Smooth muscle cell (in vitro differentiated cells): ENCODE measurements at regions not wholly inside any gene's neighbourhood (a gene's known extent, or its start where the extent isn't known, plus 50 kb on each side); places are given as distances from the start of the nearest gene placed in this dataset.
A peak's percentile ranks its signal among the peaks of the same experiment; 100 is the strongest.

Experiments
- DNase-seq: peaks from one replicate; lab custom pipeline; 2025; ENCODE audit not compliant: unreplicated experiment; lab: John Stamatoyannopoulos, UW
- H2AFZ ChIP-seq: fragments of 200-600 bp; sonication (generic); 2 replicates; pipeline ENCODE4 v1.6.0; 2016; ENCODE audit warnings: antibody characterized with exemption, low read depth, mild to moderate bottlenecking
- H3F3A ChIP-seq: fragments of 200-600 bp; sonication (generic); 2 replicates; pipeline ENCODE4 v1.6.0; 2017; ENCODE audit warnings: antibody characterized with exemption, low read depth
- H3K27ac ChIP-seq: fragments of 200-600 bp; sonication (generic); 2 replicates; pipeline ENCODE4 v1.5.1; 2016; ENCODE audit warnings: low read depth, mild to moderate bottlenecking
- H3K27me3 ChIP-seq: fragments of 200-600 bp; sonication (generic); 2 replicates; pipeline ENCODE4 v1.6.1; 2016; ENCODE audit warnings: low read depth, mild to moderate bottlenecking
- H3K36me3 ChIP-seq: fragments of 200-600 bp; sonication (generic); 2 replicates; pipeline ENCODE4 v1.5.1; 2016; ENCODE audit warnings: low read depth
- H3K4me1 ChIP-seq: fragments of 200-600 bp; sonication (generic); 2 replicates; pipeline ENCODE4 v1.5.1; 2016; ENCODE audit warnings: low read depth
- H3K4me2 ChIP-seq: fragments of 200-600 bp; sonication (generic); 2 replicates; pipeline ENCODE4 v1.6.0; 2016; ENCODE audit warnings: mild to moderate bottlenecking
- H3K4me3 ChIP-seq: fragments of 200-600 bp; sonication (generic); 2 replicates; pipeline ENCODE4 v1.5.1; 2016; ENCODE audit warnings: mild to moderate bottlenecking
- H3K79me2 ChIP-seq: fragments of 200-600 bp; sonication (generic); 2 replicates; pipeline ENCODE4 v1.6.0; 2016; ENCODE audit warnings: low read depth, mild to moderate bottlenecking
- H3K9ac ChIP-seq: fragments of 200-600 bp; sonication (generic); 2 replicates; pipeline ENCODE4 v1.6.0; 2016; ENCODE audit warnings: low read depth
- H3K9me3 ChIP-seq: fragments of 200-600 bp; sonication (generic); replicated peaks from 2 replicates; pipeline ENCODE4 v1.5.1; 2016; ENCODE audit warnings: low read depth
- H4K20me1 ChIP-seq: fragments of 200-600 bp; sonication (generic); 2 replicates; pipeline ENCODE4 v1.6.0; 2016; ENCODE audit warnings: low read depth
- CTCF ChIP-seq: fragments of 200-600 bp; sonication (generic); IDR thresholded peaks from 2 replicates; pipeline ENCODE4 v1.5.1; 2017; ENCODE audit warnings: borderline replicate concordance, mild to moderate bottlenecking, antibody characterized with exemption; ENCODE audit not compliant: insufficient read depth, poor library complexity, severe bottlenecking
- WGBS: methylation state at CpG from one replicate; pipeline ENCODE4 v1.1.7; 2016; ENCODE audit warnings: low lambda C conversion rate; 5-methylcytosine and 5-hydroxymethylcytosine counted together

- Histone ChIP-seq H2AFZ (no peak overlapping the region), H3K4me1 (no peaks in the 10 kb centered on the region), H3K27me3 (no peaks in the 10 kb centered on the region), H3K79me2 (no peaks in the 10 kb centered on the region), H3K27ac (no peak overlapping the region), H3K9me3 (no peaks in the 10 kb centered on the region), H3K9ac (no peak overlapping the region), H4K20me1 (no peaks in the 10 kb centered on the region), H3K4me3 (no peak overlapping the region), H3K4me2 (no peak overlapping the region), H3K36me3 (no peaks in the 10 kb centered on the region), H3F3A (no peaks in the 10 kb centered on the region)
- no peak for DNase-seq
- no peak for TF ChIP-seq CTCF
These were observed 185.5 kb upstream of the CYRIA start for GRCh38 chr2:16851126-16851525.

DNA sequence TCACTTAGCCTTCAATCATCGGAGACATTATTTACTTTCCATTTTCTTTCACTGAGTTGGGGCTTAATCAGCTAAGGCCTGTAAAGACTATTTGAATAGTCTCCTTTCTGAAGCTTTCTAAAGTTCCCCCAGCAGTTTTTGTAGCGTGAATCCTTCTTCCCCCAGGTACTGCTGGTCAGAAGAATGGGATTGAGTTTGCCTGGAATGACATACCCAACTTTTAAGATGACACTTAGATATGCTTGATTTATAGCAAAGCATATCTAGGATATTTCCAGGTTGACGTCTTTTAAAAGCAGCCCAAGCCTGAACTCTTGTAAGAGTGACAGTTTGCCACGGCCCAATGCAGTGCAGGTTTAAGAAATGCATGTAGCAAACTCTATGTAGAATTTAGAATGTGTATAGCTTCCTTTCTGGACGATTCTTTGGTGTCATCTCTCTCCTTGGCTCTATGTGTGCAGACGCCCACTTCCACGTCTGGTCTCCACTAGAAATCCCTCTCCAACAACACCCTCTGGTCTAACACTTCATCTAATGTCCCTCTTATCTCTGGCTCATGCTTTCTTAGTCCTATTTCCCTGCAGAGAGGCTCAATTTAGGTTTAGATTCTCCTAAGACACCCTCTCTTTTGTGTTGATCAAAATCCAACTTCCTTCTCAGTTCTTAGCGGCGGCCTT lies 175.0 kb upstream of the CYRIA start:
- Histone ChIP-seq H3K9me3 (no peaks in the 10 kb centered on the region), H3K4me1 (no peaks in the 10 kb centered on the region), H3K4me2 (peak overlapping the region; percentile 16), H3K36me3 (no peaks in the 10 kb centered on the region), H3K27me3 (no peaks in the 10 kb centered on the region), H3K27ac (no peak overlapping the region), H3F3A (no peaks in the 10 kb centered on the region), H3K4me3 (no peak overlapping the region), H3K9ac (no peak overlapping the region), H3K79me2 (no peaks in the 10 kb centered on the region), H2AFZ (peak overlapping the region; percentile 59), H4K20me1 (no peaks in the 10 kb centered on the region)
- 46% methylated on average over 9 of the region's 9 CpGs for WGBS
- DNase-seq: no peak
- TF ChIP-seq CTCF: no peak

DNA sequence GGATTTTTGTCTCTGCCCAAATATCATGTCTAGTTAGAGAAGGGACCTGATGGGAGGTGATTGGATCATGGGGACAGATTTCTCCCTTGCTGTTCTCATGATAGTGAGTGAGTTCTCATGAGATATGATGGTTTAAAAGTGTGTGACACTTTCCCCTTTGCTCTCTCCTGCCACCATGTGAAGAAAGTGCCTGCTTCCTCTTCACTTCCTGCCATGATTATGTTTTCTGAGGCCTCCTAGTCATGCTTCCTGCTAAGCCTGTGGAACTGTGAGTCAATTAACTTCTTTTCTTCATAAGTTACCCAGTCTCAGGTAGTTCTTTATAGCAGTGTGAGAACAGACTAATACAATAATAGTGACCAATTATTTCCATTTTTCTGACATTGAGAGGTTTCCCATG lies 167.3 kb upstream of the CYRIA start:
- no peak overlapping the region for H3K9ac ChIP-seq
- no peaks in the 10 kb centered on the region for H3K27me3 ChIP-seq
- no peaks in the 10 kb centered on the region for H3K36me3 ChIP-seq
- H3K4me1 ChIP-seq: no peaks in the 10 kb centered on the region
- H2AFZ ChIP-seq: no peak overlapping the region
- no peaks in the 10 kb centered on the region for H3K9me3 ChIP-seq
- H4K20me1 ChIP-seq: no peaks in the 10 kb centered on the region
- no peaks in the 10 kb centered on the region for H3F3A ChIP-seq
- no peak overlapping the region for H3K27ac ChIP-seq
- DNase-seq: no peak
- H3K79me2 ChIP-seq: no peaks in the 10 kb centered on the region
- H3K4me3 ChIP-seq: no peak overlapping the region
- no peak for TF ChIP-seq CTCF
- H3K4me2 ChIP-seq: no peak overlapping the region

DNA sequence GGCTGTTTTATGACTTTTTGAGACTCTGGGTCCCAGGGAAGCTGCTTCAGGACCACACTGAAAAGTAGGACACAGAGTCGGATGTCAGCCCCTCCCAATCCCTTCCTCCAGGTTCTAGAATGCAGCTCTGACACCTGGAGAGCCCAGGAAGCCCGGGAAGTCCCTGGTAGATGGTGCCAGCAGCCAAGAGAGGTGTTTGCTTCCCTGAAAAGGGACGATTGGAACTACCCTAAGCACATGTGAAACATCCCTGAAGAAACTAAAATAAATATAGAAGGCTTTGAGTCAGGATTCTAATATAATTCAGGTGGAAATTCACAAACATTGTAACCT lies 163.2 kb upstream of the CYRIA start:
- no peak overlapping the region for H2AFZ ChIP-seq
- no peaks in the 10 kb centered on the region for H3K27me3 ChIP-seq
- H3K79me2 ChIP-seq: no peaks in the 10 kb centered on the region
- H3F3A ChIP-seq: no peaks in the 10 kb centered on the region
- H3K27ac ChIP-seq: no peak overlapping the region
- H3K4me3 ChIP-seq: no peak overlapping the region
- H3K4me2 ChIP-seq: no peak overlapping the region
- H3K9me3 ChIP-seq: no peaks in the 10 kb centered on the region
- no peaks in the 10 kb centered on the region for H4K20me1 ChIP-seq
- WGBS: 64% methylated on average over 3 of the region's 3 CpGs
- H3K36me3 ChIP-seq: no peaks in the 10 kb centered on the region
- DNase-seq: no peak
- no peak overlapping the region for H3K9ac ChIP-seq
- H3K4me1 ChIP-seq: no peaks in the 10 kb centered on the region
- TF ChIP-seq CTCF: no peak
